Mesendoderm (in vitro differentiated cells): ENCODE measurements at regions not wholly inside any gene's neighbourhood (a gene's known extent, or its start where the extent isn't known, plus 50 kb on each side); places are given as distances from the start of the nearest gene placed in this dataset.

ENCODE experiments used
- DNase-seq: peaks from one replicate; pipeline ENCODE4 v3.0.0; 2013
- H2AK5ac ChIP-seq: 2 replicates; pipeline ENCODE4 v1.6.1; 2013; ENCODE audit warnings: low read length, inconsistent platforms
- H2BK120ac ChIP-seq: 2 replicates; pipeline ENCODE4 v1.6.1; 2013; ENCODE audit warnings: low read depth, mild to moderate bottlenecking, low read length, moderate library complexity, mixed read lengths
- H2BK15ac ChIP-seq: replicated peaks from 2 replicates; pipeline ENCODE4 v1.6.1; 2013; ENCODE audit warnings: low read depth, mild to moderate bottlenecking, moderate library complexity
- H2BK5ac ChIP-seq: 2 replicates; pipeline ENCODE4 v1.6.1; 2013; ENCODE audit warnings: low read length, inconsistent platforms
- H3K18ac ChIP-seq: 2 replicates; pipeline ENCODE4 v1.6.1; 2013; ENCODE audit warnings: mild to moderate bottlenecking, low read length, mixed read lengths
- H3K23ac ChIP-seq: one replicate; pipeline ENCODE4 v1.6.1; 2013; ENCODE audit warnings: low read length
- H3K27ac ChIP-seq: 2 replicates; pipeline ENCODE4 v1.5.1; 2013; ENCODE audit warnings: low read depth, mild to moderate bottlenecking, inconsistent platforms, low read length, moderate library complexity
- H3K27me3 ChIP-seq: 2 replicates; pipeline ENCODE4 v1.6.1; 2013; ENCODE audit warnings: low read length, control low read depth, mild to moderate bottlenecking, inconsistent platforms; ENCODE audit not compliant: insufficient read depth, poor library complexity
- H3K36me3 ChIP-seq: 2 replicates; pipeline ENCODE4 v1.6.1; 2013; ENCODE audit warnings: low read length, inconsistent platforms; ENCODE audit not compliant: control insufficient read depth, insufficient read depth
- H3K4ac ChIP-seq: one replicate; pipeline ENCODE4 v1.6.1; 2013; ENCODE audit warnings: low read depth, mild to moderate bottlenecking, low read length, moderate library complexity
- H3K4me1 ChIP-seq: 2 replicates; pipeline ENCODE4 v1.6.1; 2013; ENCODE audit warnings: low read depth, low read length, inconsistent platforms; ENCODE audit not compliant: control insufficient read depth
- H3K4me2 ChIP-seq: 2 replicates; pipeline ENCODE4 v1.6.1; 2013; ENCODE audit warnings: low read length
- H3K4me3 ChIP-seq: 2 replicates; pipeline ENCODE4 v1.5.1; 2013; ENCODE audit warnings: mild to moderate bottlenecking, low read length
- H3K56ac ChIP-seq: one replicate; pipeline ENCODE4 v1.6.1; 2013; ENCODE audit warnings: low read length
- H3K79me1 ChIP-seq: 2 replicates; pipeline ENCODE4 v1.6.1; 2013; ENCODE audit warnings: low read length, inconsistent platforms
- H3K79me2 ChIP-seq: 2 replicates; pipeline ENCODE4 v1.6.1; 2013; ENCODE audit warnings: mild to moderate bottlenecking, low read length; ENCODE audit not compliant: control insufficient read depth, insufficient read depth
- H3K9ac ChIP-seq: 2 replicates; pipeline ENCODE4 v1.6.1; 2013; ENCODE audit warnings: low read length, inconsistent platforms
- H4K5ac ChIP-seq: one replicate; pipeline ENCODE4 v1.6.1; 2013; ENCODE audit warnings: low read length
- H4K8ac ChIP-seq: one replicate; pipeline ENCODE4 v1.6.1; 2013; ENCODE audit warnings: low read depth, mild to moderate bottlenecking, control low read depth, low read length, moderate library complexity
- WGBS: extraction: QIAGEN DNeasy Blood & Tissue Kit; methylation state at CpG from one replicate; pipeline ENCODE4 v1.1.7; 2013; ENCODE audit warnings: low lambda C conversion rate, missing lambda C conversion rate; ENCODE audit not compliant: insufficient coverage; ENCODE audit errors: extremely low coverage; 5-methylcytosine and 5-hydroxymethylcytosine counted together

DNA sequence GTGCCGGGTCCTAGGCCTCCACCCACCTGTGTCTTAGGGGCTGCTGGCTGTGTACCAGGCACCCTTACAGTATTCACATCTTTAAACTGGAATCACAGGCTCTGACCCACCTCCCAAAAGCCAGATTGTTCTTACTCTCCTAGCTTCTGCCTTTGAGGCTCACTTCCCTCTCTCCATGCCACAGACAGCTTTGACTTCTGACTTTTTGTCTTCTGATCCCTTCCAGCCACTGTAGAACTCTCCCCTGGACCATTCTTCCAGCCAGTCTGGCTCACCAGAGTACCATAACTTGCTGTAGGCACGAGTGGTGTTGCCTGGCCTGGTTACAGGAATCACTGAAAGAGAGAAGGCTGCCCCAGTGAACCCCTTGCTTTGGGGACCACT lies 58.1 kb upstream of the STUM start:
- Histone ChIP-seq H3K79me1 (no peaks in the 10 kb centered on the region), H3K4me1 (no peaks in the 10 kb centered on the region)

DNA sequence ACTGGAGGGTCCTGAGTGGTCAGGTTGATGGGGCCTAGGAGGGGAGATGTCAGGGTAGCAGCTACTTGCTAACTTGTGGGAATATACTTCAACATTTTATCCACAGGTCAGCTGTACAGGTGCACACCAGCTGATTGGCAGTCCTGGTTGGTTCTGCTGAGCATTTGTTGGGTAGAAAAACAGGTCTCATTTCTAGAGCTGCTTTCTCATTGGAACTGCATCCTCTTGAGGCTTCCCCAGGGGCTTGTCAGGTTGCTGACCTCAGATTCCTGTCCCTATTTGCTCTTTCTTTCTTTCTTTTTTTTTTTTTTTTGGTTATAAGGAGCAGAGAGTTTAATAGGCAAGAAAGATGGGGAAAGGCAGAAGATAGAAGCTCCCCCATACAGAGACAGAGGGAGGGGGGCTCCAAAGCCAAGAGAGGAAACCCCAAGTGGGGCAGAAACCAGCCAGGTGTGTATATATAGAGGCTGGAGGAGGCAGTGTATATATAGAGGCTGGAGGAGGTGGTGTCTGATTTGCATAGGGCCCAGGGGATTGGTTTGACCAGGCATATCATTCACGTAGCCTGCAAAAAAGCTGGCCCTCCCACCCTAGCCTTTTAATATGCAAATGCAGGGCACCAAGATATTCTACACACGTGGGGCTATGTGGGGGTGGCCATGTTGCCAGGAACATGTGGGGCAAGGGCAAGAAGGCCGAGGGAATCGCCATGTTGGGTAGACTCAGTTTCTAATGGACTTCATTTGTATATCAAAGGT lies 57.3 kb upstream of the STUM start:
- Histone ChIP-seq H3K4ac (no peak overlapping the region), H3K9ac (no peak overlapping the region), H3K56ac (no peak overlapping the region), H2BK5ac (no peak overlapping the region), H3K4me2 (no peak overlapping the region), H3K23ac (no peak overlapping the region), H2BK120ac (no peak overlapping the region), H3K27ac (no peak overlapping the region), H3K4me3 (no peak overlapping the region), H3K79me1 (no peaks in the 10 kb centered on the region), H3K36me3 (no peaks in the 10 kb centered on the region), H4K5ac (no peak overlapping the region), H3K79me2 (no peaks in the 10 kb centered on the region), H3K27me3 (no peaks in the 10 kb centered on the region), H3K4me1 (no peaks in the 10 kb centered on the region), H2AK5ac (no peak overlapping the region), H2BK15ac (no peak overlapping the region), H3K18ac (no peak overlapping the region), H4K8ac (no peak overlapping the region)
- DNase-seq, result no peak
- no CpG with 5 or more reads among the region's 4 CpGs for WGBS

More for the DNA sequence above, 58.1 kb upstream of the STUM start:
- no peaks in the 10 kb centered on the region for H3K36me3 ChIP-seq
- no peak overlapping the region for H4K8ac ChIP-seq
- no peak overlapping the region for H3K56ac ChIP-seq
- H3K27me3 ChIP-seq, result no peaks in the 10 kb centered on the region
- no peak overlapping the region for H3K4ac ChIP-seq
- no peak overlapping the region for H3K4me2 ChIP-seq
- DNase-seq, result no peak
- H3K18ac ChIP-seq, result no peak overlapping the region
- H3K23ac ChIP-seq, result no peak overlapping the region
- H3K27ac ChIP-seq, result no peak overlapping the region
- no peak overlapping the region for H2BK15ac ChIP-seq
- H3K4me3 ChIP-seq, result no peak overlapping the region
- H2BK120ac ChIP-seq, result no peak overlapping the region
- no peak overlapping the region for H3K9ac ChIP-seq
- no peaks in the 10 kb centered on the region for H3K79me2 ChIP-seq
- WGBS, result no CpG with 5 or more reads among the region's 2 CpGs
- no peak overlapping the region for H2BK5ac ChIP-seq
- no peak overlapping the region for H2AK5ac ChIP-seq
- no peak overlapping the region for H4K5ac ChIP-seq

DNA sequence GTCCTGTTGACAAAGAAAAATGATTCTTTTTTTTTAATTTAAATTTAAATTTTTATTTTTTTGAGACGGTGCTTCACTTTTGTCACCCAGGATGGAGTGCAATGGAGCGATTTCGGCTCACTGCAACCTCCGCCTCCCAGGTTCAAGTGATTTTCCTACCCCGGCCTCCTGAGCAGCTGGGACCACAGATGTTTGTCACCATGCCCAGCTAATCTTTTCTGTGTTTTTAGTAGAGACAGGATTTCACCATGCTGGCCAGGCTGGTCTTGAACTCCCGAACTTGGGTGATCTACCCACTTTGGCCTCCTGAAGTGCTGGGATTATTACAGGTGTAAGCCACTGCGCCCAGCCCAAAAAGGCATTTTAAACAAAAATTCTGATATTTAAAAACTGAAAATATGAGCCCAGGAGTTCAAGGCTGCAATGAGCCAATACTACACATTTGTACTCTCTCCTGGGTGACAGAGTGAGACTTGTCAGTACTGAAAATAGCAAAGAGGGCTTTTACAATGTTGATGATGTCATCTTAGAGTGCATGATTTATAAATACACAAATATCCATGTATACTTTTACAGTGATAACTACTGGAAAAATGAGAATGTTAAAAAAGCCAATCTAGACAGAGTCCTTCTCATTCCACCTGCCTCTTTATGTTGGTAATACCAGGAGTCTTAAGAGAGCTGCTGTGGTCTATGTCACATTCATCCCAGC lies 56.0 kb upstream of the STUM start:
- no peaks in the 10 kb centered on the region for H3K27me3 ChIP-seq
- H3K18ac ChIP-seq, result no peak overlapping the region
- H4K5ac ChIP-seq, result no peak overlapping the region
- H4K8ac ChIP-seq, result no peak overlapping the region
- H2BK5ac ChIP-seq, result no peak overlapping the region
- H3K79me2 ChIP-seq, result no peaks in the 10 kb centered on the region
- no peak overlapping the region for H3K4me2 ChIP-seq
- no peaks in the 10 kb centered on the region for H3K4me1 ChIP-seq
- DNase-seq, result no peak
- H3K23ac ChIP-seq, result no peak overlapping the region
- no peak overlapping the region for H2BK120ac ChIP-seq
- no peak overlapping the region for H3K4ac ChIP-seq
- no peak overlapping the region for H3K4me3 ChIP-seq
- H3K79me1 ChIP-seq, result no peaks in the 10 kb centered on the region
- no peak overlapping the region for H3K27ac ChIP-seq
- H3K56ac ChIP-seq, result no peak overlapping the region
- H2BK15ac ChIP-seq, result no peak overlapping the region
- H2AK5ac ChIP-seq, result no peak overlapping the region
- no peaks in the 10 kb centered on the region for H3K36me3 ChIP-seq
- no peak overlapping the region for H3K9ac ChIP-seq
- no CpG with 5 or more reads among the region's 7 CpGs for WGBS

DNA sequence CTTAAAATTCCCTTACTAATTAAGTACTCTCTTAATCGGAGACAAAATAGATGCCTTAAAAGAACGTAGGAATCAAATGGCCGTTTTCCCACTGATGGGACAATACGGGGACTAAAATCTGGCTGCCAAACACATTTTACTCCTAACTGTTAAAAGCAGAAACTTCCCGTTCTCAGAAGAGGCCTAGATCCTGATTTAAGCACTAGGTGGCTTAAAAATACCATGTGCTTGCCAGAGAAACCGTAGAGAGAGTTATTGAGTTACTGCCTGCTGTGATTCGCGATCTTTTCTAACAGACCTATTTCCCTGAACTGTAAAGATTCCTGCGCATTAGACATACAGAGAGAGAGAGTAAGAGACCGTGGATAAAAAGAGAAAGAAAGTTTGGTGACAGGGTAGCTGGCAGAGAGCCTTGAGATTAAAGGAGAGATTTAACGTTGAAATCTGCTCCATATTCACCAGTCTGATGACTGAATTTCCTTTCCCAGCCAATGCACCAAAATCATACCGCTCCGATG lies 54.4 kb upstream of the STUM start:
- H4K8ac ChIP-seq, result no peak overlapping the region
- H3K56ac ChIP-seq, result no peak overlapping the region
- WGBS, result no CpG with 5 or more reads among the region's 13 CpGs
- H3K18ac ChIP-seq, result no peak overlapping the region
- H3K79me2 ChIP-seq, result no peaks in the 10 kb centered on the region
- H3K4ac ChIP-seq, result no peak overlapping the region
- no peak overlapping the region for H3K4me3 ChIP-seq
- no peaks in the 10 kb centered on the region for H3K36me3 ChIP-seq
- H3K27me3 ChIP-seq, result no peaks in the 10 kb centered on the region
- no peak overlapping the region for H2BK5ac ChIP-seq
- DNase-seq, result no peak
- no peak overlapping the region for H4K5ac ChIP-seq
- no peaks in the 10 kb centered on the region for H3K4me1 ChIP-seq
- H3K27ac ChIP-seq, result no peak overlapping the region
- H3K79me1 ChIP-seq, result no peaks in the 10 kb centered on the region
- H3K23ac ChIP-seq, result no peak overlapping the region
- H2BK120ac ChIP-seq, result no peak overlapping the region
- H2AK5ac ChIP-seq, result no peak overlapping the region
- no peak overlapping the region for H2BK15ac ChIP-seq
- H3K9ac ChIP-seq, result no peak overlapping the region
- no peak overlapping the region for H3K4me2 ChIP-seq

DNA sequence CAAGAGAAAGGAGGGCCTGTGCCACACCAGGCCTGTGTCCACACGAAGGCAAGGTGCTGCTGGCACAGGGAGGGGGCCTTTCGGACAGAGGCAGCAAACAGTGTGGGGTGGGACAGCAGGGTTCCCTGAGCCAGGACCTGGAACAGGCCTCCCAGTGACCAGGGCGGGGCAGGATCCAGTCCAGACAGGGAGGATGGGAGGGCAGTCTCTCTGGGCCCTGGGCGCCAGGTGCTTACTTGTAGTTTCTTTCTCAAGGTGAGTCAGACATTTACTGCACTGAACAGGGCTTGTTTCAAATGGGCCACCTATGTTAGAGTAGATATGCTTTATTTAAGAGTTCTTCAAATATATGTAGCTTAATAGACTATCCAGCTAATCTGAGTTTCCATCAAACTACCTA lies 52.8 kb upstream of the STUM start:
- no peak overlapping the region for H2BK15ac ChIP-seq
- no peaks in the 10 kb centered on the region for H3K36me3 ChIP-seq
- H3K27me3 ChIP-seq, result no peaks in the 10 kb centered on the region
- H2BK120ac ChIP-seq, result no peak overlapping the region
- H2BK5ac ChIP-seq, result no peak overlapping the region
- no peak overlapping the region for H3K4me2 ChIP-seq
- no peaks in the 10 kb centered on the region for H3K79me2 ChIP-seq
- no peak overlapping the region for H3K4ac ChIP-seq
- no peak overlapping the region for H4K8ac ChIP-seq
- H3K23ac ChIP-seq, result no peak overlapping the region
- no peak overlapping the region for H3K9ac ChIP-seq
- no peak overlapping the region for H3K56ac ChIP-seq
- no CpG with 5 or more reads among the region's 4 CpGs for WGBS
- H3K27ac ChIP-seq, result no peak overlapping the region
- DNase-seq, result no peak
- no peak overlapping the region for H3K4me3 ChIP-seq
- no peak overlapping the region for H2AK5ac ChIP-seq
- no peak overlapping the region for H3K18ac ChIP-seq
- no peaks in the 10 kb centered on the region for H3K79me1 ChIP-seq
- no peak overlapping the region for H4K5ac ChIP-seq
- H3K4me1 ChIP-seq, result no peaks in the 10 kb centered on the region
